GM12865 (cell line): ENCODE measurements at regions not wholly inside any gene's neighbourhood (a gene's known extent, or its start where the extent isn't known, plus 50 kb on each side); places are given as distances from the start of the nearest gene placed in this dataset.

Experiments used
- DNase-seq: peaks from one replicate; pipeline ENCODE4 v3.0.0; 2010; ENCODE audit warnings: low read depth
- H3K4me3 ChIP-seq: 2 replicates; pipeline ENCODE4 v1.5.1; 2011; ENCODE audit warnings: mild to moderate bottlenecking, low read depth, low read length, control low read depth
- TF ChIP-seq, protein P1 (sequence below): IDR thresholded peaks from 2 replicates; pipeline ENCODE4 v1.5.1; 2011; ENCODE audit warnings: low read length, control low read depth, low read depth, inconsistent platforms; ENCODE audit not compliant: insufficient read depth; ENCODE audit errors: missing control alignments

DNA sequence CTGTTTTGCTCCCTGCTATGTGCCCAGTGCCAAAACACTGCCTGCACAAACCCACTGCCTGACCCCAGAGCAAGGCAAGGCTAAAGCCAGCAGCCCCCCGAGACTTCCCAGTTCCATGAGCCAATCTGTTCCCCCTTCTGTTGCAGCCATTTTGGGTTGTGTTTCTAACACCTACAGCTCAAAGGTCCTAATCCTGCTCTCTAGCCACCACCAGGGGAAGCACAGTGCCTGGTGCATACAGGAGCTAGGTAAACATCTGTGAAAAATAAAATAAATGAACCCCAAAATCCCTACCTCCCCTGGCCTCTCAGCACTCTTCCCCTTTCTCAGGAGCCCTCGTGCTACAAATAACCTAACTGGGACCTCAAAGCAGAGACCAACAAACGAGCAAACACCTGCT is 190.2 kb downstream of the MATN1 start:
- no peak for DNase-seq
- TF ChIP-seq, protein P1, sequence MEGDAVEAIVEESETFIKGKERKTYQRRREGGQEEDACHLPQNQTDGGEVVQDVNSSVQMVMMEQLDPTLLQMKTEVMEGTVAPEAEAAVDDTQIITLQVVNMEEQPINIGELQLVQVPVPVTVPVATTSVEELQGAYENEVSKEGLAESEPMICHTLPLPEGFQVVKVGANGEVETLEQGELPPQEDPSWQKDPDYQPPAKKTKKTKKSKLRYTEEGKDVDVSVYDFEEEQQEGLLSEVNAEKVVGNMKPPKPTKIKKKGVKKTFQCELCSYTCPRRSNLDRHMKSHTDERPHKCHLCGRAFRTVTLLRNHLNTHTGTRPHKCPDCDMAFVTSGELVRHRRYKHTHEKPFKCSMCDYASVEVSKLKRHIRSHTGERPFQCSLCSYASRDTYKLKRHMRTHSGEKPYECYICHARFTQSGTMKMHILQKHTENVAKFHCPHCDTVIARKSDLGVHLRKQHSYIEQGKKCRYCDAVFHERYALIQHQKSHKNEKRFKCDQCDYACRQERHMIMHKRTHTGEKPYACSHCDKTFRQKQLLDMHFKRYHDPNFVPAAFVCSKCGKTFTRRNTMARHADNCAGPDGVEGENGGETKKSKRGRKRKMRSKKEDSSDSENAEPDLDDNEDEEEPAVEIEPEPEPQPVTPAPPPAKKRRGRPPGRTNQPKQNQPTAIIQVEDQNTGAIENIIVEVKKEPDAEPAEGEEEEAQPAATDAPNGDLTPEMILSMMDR = no peak
- no peak overlapping the region for H3K4me3 ChIP-seq

DNA sequence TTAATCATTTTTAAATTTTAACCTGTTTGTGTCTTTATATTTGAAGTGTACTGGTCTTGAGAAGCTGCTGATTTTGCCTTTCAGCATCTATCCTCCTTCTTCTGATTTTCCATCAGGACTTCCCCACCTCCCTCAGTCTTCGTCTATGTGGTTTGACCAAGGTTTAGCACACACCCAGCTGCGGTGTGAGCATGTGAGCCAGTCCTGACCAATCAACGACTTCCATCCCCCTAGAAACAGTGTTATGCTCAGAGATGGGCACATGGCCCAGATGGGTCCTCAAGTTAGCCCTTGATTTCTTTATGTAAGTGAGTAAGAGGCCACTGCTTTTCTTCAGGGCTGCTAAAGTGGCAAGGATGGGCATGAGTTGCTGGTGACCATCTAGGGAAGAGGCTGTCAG is 190.8 kb downstream of the MATN1 start:
- no peak overlapping the region for H3K4me3 ChIP-seq
- DNase-seq = no peak
- TF ChIP-seq, protein P1 = no peak

- TF ChIP-seq, protein P1 = no peak
- no peak for DNase-seq
- no peak overlapping the region for H3K4me3 ChIP-seq
Measured at GRCh38 chr1:30527511-30528140, 195.8 kb downstream of the MATN1 start.

DNA sequence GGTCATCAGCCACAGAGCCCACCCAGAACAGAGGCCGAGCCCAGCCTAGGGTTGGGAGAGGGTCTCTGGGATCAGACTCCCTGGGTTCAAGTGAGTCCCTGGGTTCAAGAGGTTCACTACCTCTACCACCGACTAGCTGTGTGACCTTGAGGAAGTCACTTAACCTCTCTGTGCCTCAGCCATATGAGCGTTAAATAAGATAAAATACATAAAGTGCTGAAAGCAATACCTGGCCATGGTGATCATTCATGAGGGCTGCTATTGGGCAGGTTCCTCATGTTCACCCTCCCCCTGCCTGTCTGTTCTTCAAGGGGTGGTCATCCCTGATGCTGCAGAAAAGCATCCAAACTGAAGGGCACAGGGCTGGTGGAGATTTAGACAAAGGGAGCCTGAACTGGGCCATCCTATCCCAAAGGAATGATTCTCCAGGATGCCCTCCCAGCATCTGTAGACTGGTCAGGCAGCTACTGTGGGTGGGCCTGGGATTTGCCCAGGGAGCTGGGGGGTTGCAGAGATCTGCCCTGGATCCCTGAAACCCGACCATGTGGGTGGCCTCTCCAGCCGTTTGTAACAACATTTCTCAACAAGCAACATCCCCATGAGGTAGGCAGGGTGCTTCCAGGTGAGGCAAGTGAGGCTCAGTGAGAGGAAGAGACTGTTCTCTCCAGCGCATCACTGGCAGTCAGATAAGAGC is 196.6 kb downstream of the MATN1 start:
- TF ChIP-seq, protein P1 = no peak
- H3K4me3 ChIP-seq = no peak overlapping the region
- no peak for DNase-seq

- no peak for DNase-seq
Measured at GRCh38 chr1:30525971-30526651, 197.3 kb downstream of the MATN1 start.

GRCh38 chr1:30525631-30525970 is 197.8 kb downstream of the MATN1 start:
- TF ChIP-seq, protein P1 = no peak
- no peak overlapping the region for H3K4me3 ChIP-seq
- no peak for DNase-seq

More at GRCh38 chr1:30525971-30526651, 197.3 kb downstream of the MATN1 start:
- TF ChIP-seq, protein P1 = no peak
- H3K4me3 ChIP-seq = no peak overlapping the region
